ENCODE measurements at regions not wholly inside any gene's neighbourhood (a gene's known extent, or its start where the extent isn't known, plus 50 kb on each side); places are given as distances from the start of the nearest gene placed in this dataset.

- no peak for TF ChIP-seq CTCF (conservative IDR thresholded peaks at IDR 0.05; ENCODE audit: low read depth, low read length)
- TF ChIP-seq POLR2A (IDR thresholded peaks at IDR 0.05; ENCODE audit: low read depth, low read length): no peak
- TF ChIP-seq ELK1 (IDR thresholded peaks at IDR 0.05; ENCODE audit: borderline replicate concordance, low read depth, low read length): no peak
- no peak for TF ChIP-seq RFX5 (IDR thresholded peaks at IDR 0.05; ENCODE audit: low read depth, low read length)
- no peak for TF ChIP-seq USF2 (IDR thresholded peaks at IDR 0.05; ENCODE audit: low read depth, low read length)
- TF ChIP-seq MXI1 (IDR thresholded peaks at IDR 0.05; ENCODE audit: borderline replicate concordance, low read depth, low read length): no peak
- TF ChIP-seq NFE2L2 (IDR thresholded peaks at IDR 0.05; ENCODE audit: low read depth, low read length): no peak
- TF ChIP-seq BHLHE40 (IDR thresholded peaks at IDR 0.05; ENCODE audit: low read depth, low read length): no peak
- no peak for TF ChIP-seq SMC3 (IDR thresholded peaks at IDR 0.05; ENCODE audit: low read depth, low read length)
Measured at GRCh38 chr2:221752781-221753180, 180.7 kb upstream of the EPHA4 start.
